Kidney (tissue), 13 donors: ENCODE measurements at regions not wholly inside any gene's neighbourhood (a gene's known extent, or its start where the extent isn't known, plus 50 kb on each side); places are given as distances from the start of the nearest gene placed in this dataset.

Experiments
- DNase-seq, 5 donors: peaks; one replicate each; pipeline ENCODE4 v3.0.0-alpha.2; 2013 to 2020
- FAIRE-seq: peaks from 2 replicates; lab custom pipeline; 2012; peaks lifted over from hg19 to GRCh38; lab: Jason Lieb, UNC
- H3K27ac ChIP-seq, 2 donors: one replicate each; pipeline ENCODE4 v1.7.0; 2013; ENCODE audit warnings: low read depth in 2 of 2, low read length in 2 of 2, inconsistent platforms in 1 of 2
- H3K27me3 ChIP-seq: one replicate; pipeline ENCODE4 v1.7.1; 2013; ENCODE audit warnings: low read length, inconsistent platforms; ENCODE audit not compliant: control insufficient read depth, insufficient read depth
- H3K36me3 ChIP-seq, 3 donors: one replicate each; pipeline versions ENCODE4 v1.7.0 to v1.7.1; 2013; ENCODE audit warnings: low read length in 3 of 3, control low read depth in 1 of 3, inconsistent platforms in 1 of 3; ENCODE audit not compliant: insufficient read depth in 3 of 3, control insufficient read depth in 2 of 3
- H3K4me1 ChIP-seq, 3 donors: one replicate each; pipeline versions ENCODE4 v1.7.0 to v1.7.1; 2013; ENCODE audit warnings: low read length in 3 of 3, inconsistent platforms in 1 of 3, low read depth in 1 of 3; ENCODE audit not compliant: control insufficient read depth in 2 of 3, insufficient read depth in 2 of 3
- H3K4me3 ChIP-seq, 3 donors: one replicate each; pipeline versions ENCODE4 v1.7.0 to v1.8.1; 2013; ENCODE audit warnings: low read length in 3 of 3, control low read depth in 1 of 3, inconsistent platforms in 1 of 3
- H3K9ac ChIP-seq, 3 donors: one replicate each; pipeline versions ENCODE4 v1.7.0 to v1.7.1; 2013; ENCODE audit warnings: low read length in 3 of 3, control low read depth in 1 of 3, inconsistent platforms in 1 of 3
- H3K9me3 ChIP-seq, 3 donors: one replicate each; pipeline versions ENCODE4 v1.7.0 to v1.7.1; 2013; ENCODE audit warnings: low read length in 3 of 3, control low read depth in 1 of 3, inconsistent platforms in 1 of 3; ENCODE audit not compliant: control insufficient read depth in 2 of 3, insufficient read depth in 1 of 3
- CTCF ChIP-seq: IDR thresholded peaks from 3 replicates; pipeline ENCODE4 v1.5.1; 2012; ENCODE audit warnings: mild to moderate bottlenecking, moderate library complexity, borderline replicate concordance; ENCODE audit not compliant: insufficient read depth; ENCODE audit errors: extremely low read depth
- intact Hi-C: fragments of 100-400 bp; cut with DNase I; formaldehyde crosslinking; loops from one replicate; pipeline ENCODE4 v1.11.1; 2022
- donor health status: control.
- donor health status: control.
- donor health status: control.
- donor health status: control.
- donor health status: control.
- donor health status: DM: yes; HTN: yes; CAD: no.
- donor health status: Normal renal cell carcinoma (clear cell type).

- DNase-seq (peak; percentile 77 to 97 (median 84)), FAIRE-seq (no peak)
- Histone ChIP-seq H3K9me3 (no peaks in the 10 kb centered on the region), H3K4me3 (no peak overlapping the region), H3K27ac (no peak overlapping the region), H3K36me3 (no peaks in the 10 kb centered on the region), H3K9ac (no peak overlapping the region), H3K4me1 (peaks cover 0 to 2% (median 0%) of the 10 kb centered on the region in 3 donors), H3K27me3 (no peaks in the 10 kb centered on the region)
- peak; percentile 68 for TF ChIP-seq CTCF
- intact Hi-C loops, result loop anchor here (10.0 kb wide), 1 partner anchor 707 kb away; no protein-coding TSS in a partner anchor
These were observed 327.6 kb upstream of the PLET1 start for GRCh38 chr11:112588252-112588694.

- peaks cover 0 to 2% (median 0%) of the 10 kb centered on the region in 3 donors for H3K4me1 ChIP-seq
- DNase-seq (peak in 4 of 5 donors; percentile 72 to 85 (median 78)), FAIRE-seq (no peak)
- no peak overlapping the region for H3K27ac ChIP-seq
- no peak overlapping the region for H3K4me3 ChIP-seq
- no peaks in the 10 kb centered on the region for H3K9me3 ChIP-seq
- no peak overlapping the region for H3K9ac ChIP-seq
- H3K27me3 ChIP-seq, result no peaks in the 10 kb centered on the region
- no peak for TF ChIP-seq CTCF
- intact Hi-C loops, result loop anchor here (10.0 kb wide), 1 partner anchor 706 kb away; no protein-coding TSS in a partner anchor
- no peaks in the 10 kb centered on the region for H3K36me3 ChIP-seq
These were observed 328.5 kb upstream of the PLET1 start for GRCh38 chr11:112589155-112589554.

- Histone ChIP-seq H3K9me3 (no peaks in the 10 kb centered on the region), H3K27me3 (no peaks in the 10 kb centered on the region), H3K9ac (no peak overlapping the region), H3K4me3 (no peak overlapping the region), H3K27ac (no peak overlapping the region), H3K36me3 (no peaks in the 10 kb centered on the region), H3K4me1 (peaks cover 0 to 2% (median 0%) of the 10 kb centered on the region in 3 donors)
- no peak for TF ChIP-seq CTCF
- intact Hi-C loops, result no loop called here
- FAIRE-seq (no peak), DNase-seq (peak in 1 of 5 donors; percentile 74)
These were observed 330.1 kb upstream of the PLET1 start for GRCh38 chr11:112590764-112591163.

- Histone ChIP-seq H3K9me3 (no peaks in the 10 kb centered on the region), H3K27ac (no peak overlapping the region), H3K4me3 (no peak overlapping the region), H3K9ac (no peak overlapping the region), H3K36me3 (no peaks in the 10 kb centered on the region), H3K4me1 (peaks cover 0 to 1% (median 0%) of the 10 kb centered on the region in 3 donors), H3K27me3 (no peaks in the 10 kb centered on the region)
- FAIRE-seq (no peak), DNase-seq (no peak)
- no peak for TF ChIP-seq CTCF
- intact Hi-C loops, result no loop called here
These were observed 332.8 kb upstream of the PLET1 start for GRCh38 chr11:112593440-112593839.
